Esophagus muscularis mucosa (tissue), 3 donors: ENCODE measurements at regions not wholly inside any gene's neighbourhood (a gene's known extent, or its start where the extent isn't known, plus 50 kb on each side); places are given as distances from the start of the nearest gene placed in this dataset.

Experiments used
- EP300 ChIP-seq: sonication (generic); formaldehyde crosslinking; IDR thresholded peaks from one replicate; pipeline ENCODE4 v1.6.1; 2017; ENCODE audit warnings: antibody characterized with exemption
- POLR2AphosphoS5 ChIP-seq, 2 donors: sonication (generic); formaldehyde crosslinking; IDR thresholded peaks; one replicate each; pipeline ENCODE4 v1.6.1; 2017; ENCODE audit warnings: antibody characterized with exemption in 2 of 2

DNA sequence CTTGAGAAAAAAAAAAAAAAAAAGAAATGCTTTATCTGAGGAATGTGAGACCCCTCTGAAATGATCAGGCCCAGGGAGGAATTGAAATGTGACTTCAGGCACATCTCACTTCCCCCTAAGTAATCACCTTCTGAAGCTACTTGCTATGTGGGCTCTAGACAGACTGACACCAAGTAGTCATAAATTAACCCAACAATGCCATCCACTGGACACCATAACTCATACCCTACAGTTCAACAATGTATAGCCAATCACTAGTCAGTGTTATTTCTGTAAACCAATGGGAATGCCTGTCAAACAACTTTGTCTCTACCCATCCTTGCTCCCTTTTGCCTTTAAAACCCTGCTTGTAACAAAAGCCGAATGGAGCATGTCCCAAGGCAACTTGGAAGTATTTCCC, 182.7 kb upstream of the TMPO start:
- no peak for TF ChIP-seq POLR2AphosphoS5 (IDR thresholded peaks at IDR 0.05)
- no peak for TF ChIP-seq EP300
